Thyroid gland (tissue), 4 donors: ENCODE measurements at regions not wholly inside any gene's neighbourhood (a gene's known extent, or its start where the extent isn't known, plus 50 kb on each side); places are given as distances from the start of the nearest gene placed in this dataset.

Experiments
- POLR2A ChIP-seq, 2 donors: fragments of 450-650 bp; IDR thresholded peaks; one replicate each; pipeline ENCODE4 v1.6.1; 2017; ENCODE audit warnings: antibody characterized with exemption in 2 of 2, mild to moderate bottlenecking in 2 of 2, moderate library complexity in 1 of 2
- TF ChIP-seq, protein P1 (sequence below), 6 experiments: fragments of 200-600 bp in 3 of 6; fragments of 450-650 bp in 3 of 6; sonication (generic) in 3 of 6; IDR thresholded peaks; one replicate each; pipeline ENCODE4 v1.5.1; 2016 to 2019; ENCODE audit warnings: antibody characterized with exemption in 6 of 6, mild to moderate bottlenecking in 2 of 6, inconsistent platforms in 1 of 6, moderate library complexity in 1 of 6

DNA sequence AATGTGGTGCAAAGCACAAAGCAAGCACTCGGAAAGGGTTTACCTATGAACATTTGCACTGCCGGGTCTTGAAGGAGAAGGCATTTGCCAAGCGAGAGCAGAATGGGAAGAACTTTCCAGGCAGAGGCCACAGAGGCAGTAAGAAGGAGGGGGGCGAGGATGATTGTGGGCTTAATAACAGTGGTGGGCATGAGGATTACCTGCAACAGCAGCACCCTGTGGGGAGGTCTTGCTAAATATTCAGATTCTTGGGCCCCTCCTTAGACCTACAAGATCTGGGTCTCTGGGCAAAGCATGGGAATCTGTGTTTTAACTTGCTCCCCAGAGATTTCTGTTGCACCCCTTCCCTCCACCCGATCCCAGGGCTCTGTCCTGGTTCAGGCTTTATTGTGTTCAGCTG, 75.1 kb upstream of the ZBED5 start:
- no peak for TF ChIP-seq POLR2A (IDR thresholded peaks at IDR 0.05)
- TF ChIP-seq, protein P1, sequence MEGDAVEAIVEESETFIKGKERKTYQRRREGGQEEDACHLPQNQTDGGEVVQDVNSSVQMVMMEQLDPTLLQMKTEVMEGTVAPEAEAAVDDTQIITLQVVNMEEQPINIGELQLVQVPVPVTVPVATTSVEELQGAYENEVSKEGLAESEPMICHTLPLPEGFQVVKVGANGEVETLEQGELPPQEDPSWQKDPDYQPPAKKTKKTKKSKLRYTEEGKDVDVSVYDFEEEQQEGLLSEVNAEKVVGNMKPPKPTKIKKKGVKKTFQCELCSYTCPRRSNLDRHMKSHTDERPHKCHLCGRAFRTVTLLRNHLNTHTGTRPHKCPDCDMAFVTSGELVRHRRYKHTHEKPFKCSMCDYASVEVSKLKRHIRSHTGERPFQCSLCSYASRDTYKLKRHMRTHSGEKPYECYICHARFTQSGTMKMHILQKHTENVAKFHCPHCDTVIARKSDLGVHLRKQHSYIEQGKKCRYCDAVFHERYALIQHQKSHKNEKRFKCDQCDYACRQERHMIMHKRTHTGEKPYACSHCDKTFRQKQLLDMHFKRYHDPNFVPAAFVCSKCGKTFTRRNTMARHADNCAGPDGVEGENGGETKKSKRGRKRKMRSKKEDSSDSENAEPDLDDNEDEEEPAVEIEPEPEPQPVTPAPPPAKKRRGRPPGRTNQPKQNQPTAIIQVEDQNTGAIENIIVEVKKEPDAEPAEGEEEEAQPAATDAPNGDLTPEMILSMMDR (IDR thresholded peaks at IDR 0.05) = no peak
